Mammary epithelial cell (primary cell): ENCODE measurements at regions not wholly inside any gene's neighbourhood (a gene's known extent, or its start where the extent isn't known, plus 50 kb on each side); places are given as distances from the start of the nearest gene placed in this dataset.

Source experiments
- CTCF ChIP-seq, 2 donors: IDR thresholded peaks in 1 of 2; conservative IDR thresholded peaks in 1 of 2; 2 replicates each; pipeline ENCODE4 v1.5.1; 2011 to 2012; ENCODE audit warnings: inconsistent platforms in 2 of 2, low read length in 2 of 2, mild to moderate bottlenecking in 2 of 2, control low read depth in 1 of 2, low read depth in 1 of 2; ENCODE audit not compliant: insufficient read depth in 1 of 2; ENCODE audit errors: extremely low read depth in 1 of 2
- EZH2 ChIP-seq: IDR thresholded peaks from 2 replicates; pipeline ENCODE4 v1.6.1; 2012; ENCODE audit warnings: low read length, inconsistent platforms, borderline replicate concordance

GRCh38 chr7:106729720-106730385 is 68.9 kb upstream of the CCDC71L start:
- TF ChIP-seq EZH2 (no peak), CTCF (conservative IDR thresholded peaks at IDR 0.05 in 1 of 2, IDR thresholded peaks at IDR 0.05 in 1 of 2; ENCODE audit: extremely low read depth in 1 of 2, insufficient read depth in 1 of 2, low read depth in 1 of 2, low read length in 2 of 2) (no peak)
